NCI-H2171 (cell line): ENCODE measurements at regions not wholly inside any gene's neighbourhood (a gene's known extent, or its start where the extent isn't known, plus 50 kb on each side); places are given as distances from the start of the nearest gene placed in this dataset.
"Not testable (repeated sequence)": the region's sequence is repeated elsewhere in the genome, so short reads cannot be mapped to it uniquely, and the experiment has no call there.

Experiments used
- DNase-seq: peaks from one replicate; lab custom pipeline; 2025; lab: John Stamatoyannopoulos, UW

GRCh38 chr6:160804639-160805038 lies 102.6 kb downstream of the PLG start:
- no peak for DNase-seq

- DNase-seq, result no peak
Observed at GRCh38 chr6:160808263-160808662, 106.2 kb downstream of the PLG start.

- DNase-seq, result no peak
Observed at GRCh38 chr6:160810238-160810637, 108.2 kb downstream of the PLG start.

GRCh38 chr6:160812097-160812496 lies 110.1 kb downstream of the PLG start:
- DNase-seq, result no peak

- no peak for DNase-seq
Observed at GRCh38 chr6:160818934-160819333, 116.9 kb downstream of the PLG start.

GRCh38 chr6:160820661-160821060 lies 118.6 kb downstream of the PLG start:
- DNase-seq, result not testable (repeated sequence)

- no peak for DNase-seq
Observed at GRCh38 chr6:160831739-160832138, 129.7 kb downstream of the PLG start.

GRCh38 chr6:160832422-160832821 lies 130.4 kb downstream of the PLG start:
- no peak for DNase-seq

- no peak for DNase-seq
Observed at GRCh38 chr6:160837146-160837545, 135.1 kb downstream of the PLG start.

GRCh38 chr6:160851031-160851430 lies 140.5 kb upstream of the MAP3K4 start:
- DNase-seq, result no peak

GRCh38 chr6:160853946-160854345 lies 137.6 kb upstream of the MAP3K4 start:
- no peak for DNase-seq

- DNase-seq, result no peak
Observed at GRCh38 chr6:160858886-160859285, 132.7 kb upstream of the MAP3K4 start.

- DNase-seq, result no peak
Observed at GRCh38 chr6:160859822-160860221, 131.7 kb upstream of the MAP3K4 start.

- no peak for DNase-seq
Observed at GRCh38 chr6:160861824-160862223, 129.7 kb upstream of the MAP3K4 start.

GRCh38 chr6:160863782-160864181 lies 127.8 kb upstream of the MAP3K4 start:
- no peak for DNase-seq

- DNase-seq, result no peak
Observed at GRCh38 chr6:160871320-160871719, 120.2 kb upstream of the MAP3K4 start.

- no peak for DNase-seq
Observed at GRCh38 chr6:160881148-160881808, 110.3 kb upstream of the MAP3K4 start.

- DNase-seq, result no peak
Observed at GRCh38 chr6:160882006-160882405, 109.6 kb upstream of the MAP3K4 start.

GRCh38 chr6:160882791-160883279 lies 108.7 kb upstream of the MAP3K4 start:
- peak; percentile 65 for DNase-seq

GRCh38 chr6:160883560-160883959 lies 108.0 kb upstream of the MAP3K4 start:
- no peak for DNase-seq

- no peak for DNase-seq
Observed at GRCh38 chr6:160883999-160884398, 107.6 kb upstream of the MAP3K4 start.

- not testable (repeated sequence) for DNase-seq
Observed at GRCh38 chr6:160889148-160889547, 102.4 kb upstream of the MAP3K4 start.

GRCh38 chr6:160891690-160892089 lies 99.9 kb upstream of the MAP3K4 start:
- no peak for DNase-seq

- DNase-seq, result no peak
Observed at GRCh38 chr6:160895562-160895961, 96.0 kb upstream of the MAP3K4 start.
